ENCODE measurements at regions not wholly inside any gene's neighbourhood (a gene's known extent, or its start where the extent isn't known, plus 50 kb on each side); places are given as distances from the start of the nearest gene placed in this dataset.
A peak's percentile ranks its signal among the peaks of the same experiment; 100 is the strongest.

GRCh38 chr2:51149725-51150124, 117.8 kb upstream of the NRXN1 start:
- no peak for DNase-seq
- WGBS (ENCODE audit: insufficient coverage): no CpG with 5 or more reads among the region's 2 CpGs

GRCh38 chr2:51145761-51146160, 113.8 kb upstream of the NRXN1 start:
- no peaks in the 10 kb centered on the region for H3K9me3 ChIP-seq (replicated peaks; ENCODE audit: control insufficient read depth, low read depth, low read length)
- H3K36me3 ChIP-seq (ENCODE audit: control insufficient read depth, insufficient read depth, low read length): no peaks in the 10 kb centered on the region
- WGBS (ENCODE audit: insufficient coverage): no CpG with 5 or more reads among the region's 6 CpGs
- H3K4me1 ChIP-seq (ENCODE audit: control insufficient read depth, insufficient read depth, low read length): no peaks in the 10 kb centered on the region
- no peak for DNase-seq
- H3K27ac ChIP-seq (ENCODE audit: low read length): no peak overlapping the region
- no peak overlapping the region for H3K4me3 ChIP-seq (ENCODE audit: low read length)
- H3K27me3 ChIP-seq (ENCODE audit: control insufficient read depth, insufficient read depth, low read length): no peaks in the 10 kb centered on the region

More at GRCh38 chr2:51149725-51150124, 117.8 kb upstream of the NRXN1 start:
- H3K4me1 ChIP-seq (ENCODE audit: control insufficient read depth, insufficient read depth, low read length): peaks cover 3% of the 10 kb centered on the region
- no peak overlapping the region for H3K27ac ChIP-seq (ENCODE audit: low read length)
- no peaks in the 10 kb centered on the region for H3K27me3 ChIP-seq (ENCODE audit: control insufficient read depth, insufficient read depth, low read length)
- H3K4me3 ChIP-seq (ENCODE audit: low read length): no peak overlapping the region
- H3K36me3 ChIP-seq (ENCODE audit: control insufficient read depth, insufficient read depth, low read length): no peaks in the 10 kb centered on the region
- H3K9me3 ChIP-seq (replicated peaks; ENCODE audit: control insufficient read depth, low read depth, low read length): peaks cover 3% of the 10 kb centered on the region

- no peak for DNase-seq
- WGBS (ENCODE audit: insufficient coverage): no CpG with 5 or more reads among the region's 3 CpGs
- H3K27ac ChIP-seq (ENCODE audit: low read length): no peak overlapping the region
- H3K9me3 ChIP-seq (replicated peaks; ENCODE audit: control insufficient read depth, low read depth, low read length): no peaks in the 10 kb centered on the region
- H3K4me3 ChIP-seq (ENCODE audit: low read length): no peak overlapping the region
- H3K27me3 ChIP-seq (ENCODE audit: control insufficient read depth, insufficient read depth, low read length): no peaks in the 10 kb centered on the region
- H3K4me1 ChIP-seq (ENCODE audit: control insufficient read depth, insufficient read depth, low read length): no peaks in the 10 kb centered on the region
- H3K36me3 ChIP-seq (ENCODE audit: control insufficient read depth, insufficient read depth, low read length): no peaks in the 10 kb centered on the region
Measured at GRCh38 chr2:51120754-51121280, 88.9 kb upstream of the NRXN1 start.

- no peak for DNase-seq
- Histone ChIP-seq H3K27ac (ENCODE audit: low read length) (no peak overlapping the region), H3K4me3 (ENCODE audit: low read length) (no peak overlapping the region), H3K4me1 (ENCODE audit: control insufficient read depth, insufficient read depth, low read length) (no peaks in the 10 kb centered on the region), H3K36me3 (ENCODE audit: control insufficient read depth, insufficient read depth, low read length) (no peaks in the 10 kb centered on the region), H3K9me3 (replicated peaks; ENCODE audit: control insufficient read depth, low read depth, low read length) (no peaks in the 10 kb centered on the region), H3K27me3 (ENCODE audit: control insufficient read depth, insufficient read depth, low read length) (no peaks in the 10 kb centered on the region)
- WGBS (ENCODE audit: insufficient coverage): 100% methylated on average over 2 of the region's 3 CpGs
Measured at GRCh38 chr2:51111532-51111931, 79.6 kb upstream of the NRXN1 start.

- WGBS (ENCODE audit: insufficient coverage): no CpG with 5 or more reads among the region's 1 CpG
- H3K27ac ChIP-seq (ENCODE audit: low read length): no peak overlapping the region
- no peaks in the 10 kb centered on the region for H3K9me3 ChIP-seq (replicated peaks; ENCODE audit: control insufficient read depth, low read depth, low read length)
- no peaks in the 10 kb centered on the region for H3K4me1 ChIP-seq (ENCODE audit: control insufficient read depth, insufficient read depth, low read length)
- no peaks in the 10 kb centered on the region for H3K36me3 ChIP-seq (ENCODE audit: control insufficient read depth, insufficient read depth, low read length)
- DNase-seq: no peak
- no peaks in the 10 kb centered on the region for H3K27me3 ChIP-seq (ENCODE audit: control insufficient read depth, insufficient read depth, low read length)
- no peak overlapping the region for H3K4me3 ChIP-seq (ENCODE audit: low read length)
Measured at GRCh38 chr2:51108794-51109193, 76.9 kb upstream of the NRXN1 start.

DNA sequence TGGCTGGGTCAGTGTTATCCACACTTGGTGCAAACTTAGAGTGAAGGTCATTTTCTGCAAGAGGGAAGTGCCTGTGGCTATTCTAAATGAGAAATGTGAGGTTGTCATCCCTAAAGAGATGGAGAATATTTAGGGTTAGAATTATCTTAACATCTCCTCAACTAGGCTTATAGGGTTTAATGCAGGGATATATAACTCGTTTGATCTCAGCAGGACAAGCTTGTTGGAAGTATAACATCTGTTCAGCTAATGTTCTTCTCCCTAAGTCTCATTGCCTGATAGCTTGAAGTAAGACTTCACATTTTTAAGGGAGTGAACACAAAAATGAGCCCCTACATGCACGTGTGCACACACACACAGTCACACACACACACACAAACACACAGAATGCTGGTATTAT, 75.9 kb upstream of the NRXN1 start:
- no peak for DNase-seq
- no peaks in the 10 kb centered on the region for H3K36me3 ChIP-seq (ENCODE audit: control insufficient read depth, insufficient read depth, low read length)
- H3K4me1 ChIP-seq (ENCODE audit: control insufficient read depth, insufficient read depth, low read length): peaks cover 5% of the 10 kb centered on the region
- H3K4me3 ChIP-seq (ENCODE audit: low read length): no peak overlapping the region
- H3K27ac ChIP-seq (ENCODE audit: low read length): no peak overlapping the region
- H3K27me3 ChIP-seq (ENCODE audit: control insufficient read depth, insufficient read depth, low read length): no peaks in the 10 kb centered on the region
- WGBS (ENCODE audit: insufficient coverage): no CpG with 5 or more reads among the region's 2 CpGs
- H3K9me3 ChIP-seq (replicated peaks; ENCODE audit: control insufficient read depth, low read depth, low read length): no peaks in the 10 kb centered on the region

- H3K4me1 ChIP-seq (ENCODE audit: control insufficient read depth, insufficient read depth, low read length): peaks cover 5% of the 10 kb centered on the region
- no peaks in the 10 kb centered on the region for H3K9me3 ChIP-seq (replicated peaks; ENCODE audit: control insufficient read depth, low read depth, low read length)
- H3K36me3 ChIP-seq (ENCODE audit: control insufficient read depth, insufficient read depth, low read length): no peaks in the 10 kb centered on the region
- DNase-seq: peak; percentile 79
- no peaks in the 10 kb centered on the region for H3K27me3 ChIP-seq (ENCODE audit: control insufficient read depth, insufficient read depth, low read length)
- H3K4me3 ChIP-seq (ENCODE audit: low read length): no peak overlapping the region
- WGBS (ENCODE audit: insufficient coverage): no CpG with 5 or more reads among the region's 2 CpGs
- H3K27ac ChIP-seq (ENCODE audit: low read length): no peak overlapping the region
Measured at GRCh38 chr2:51105811-51106210, 73.9 kb upstream of the NRXN1 start.

- DNase-seq: peak; percentile 62
- no peaks in the 10 kb centered on the region for H3K27me3 ChIP-seq (ENCODE audit: control insufficient read depth, insufficient read depth, low read length)
- no peaks in the 10 kb centered on the region for H3K9me3 ChIP-seq (replicated peaks; ENCODE audit: control insufficient read depth, low read depth, low read length)
- H3K27ac ChIP-seq (ENCODE audit: low read length): no peak overlapping the region
- no peak overlapping the region for H3K4me3 ChIP-seq (ENCODE audit: low read length)
- peaks cover 5% of the 10 kb centered on the region for H3K4me1 ChIP-seq (ENCODE audit: control insufficient read depth, insufficient read depth, low read length)
- WGBS (ENCODE audit: insufficient coverage): 55% methylated on average over 6 of the region's 6 CpGs
- no peaks in the 10 kb centered on the region for H3K36me3 ChIP-seq (ENCODE audit: control insufficient read depth, insufficient read depth, low read length)
Measured at GRCh38 chr2:51103205-51103604, 71.3 kb upstream of the NRXN1 start.

GRCh38 chr2:51093016-51093415, 61.1 kb upstream of the NRXN1 start:
- DNase-seq: no peak
- no peak overlapping the region for H3K27ac ChIP-seq (ENCODE audit: low read length)
- H3K36me3 ChIP-seq (ENCODE audit: control insufficient read depth, insufficient read depth, low read length): no peaks in the 10 kb centered on the region
- H3K9me3 ChIP-seq (replicated peaks; ENCODE audit: control insufficient read depth, low read depth, low read length): no peaks in the 10 kb centered on the region
- H3K4me3 ChIP-seq (ENCODE audit: low read length): no peak overlapping the region
- no peaks in the 10 kb centered on the region for H3K4me1 ChIP-seq (ENCODE audit: control insufficient read depth, insufficient read depth, low read length)
- WGBS (ENCODE audit: insufficient coverage): 87% methylated on average over 2 of the region's 4 CpGs
- H3K27me3 ChIP-seq (ENCODE audit: control insufficient read depth, insufficient read depth, low read length): no peaks in the 10 kb centered on the region

DNA sequence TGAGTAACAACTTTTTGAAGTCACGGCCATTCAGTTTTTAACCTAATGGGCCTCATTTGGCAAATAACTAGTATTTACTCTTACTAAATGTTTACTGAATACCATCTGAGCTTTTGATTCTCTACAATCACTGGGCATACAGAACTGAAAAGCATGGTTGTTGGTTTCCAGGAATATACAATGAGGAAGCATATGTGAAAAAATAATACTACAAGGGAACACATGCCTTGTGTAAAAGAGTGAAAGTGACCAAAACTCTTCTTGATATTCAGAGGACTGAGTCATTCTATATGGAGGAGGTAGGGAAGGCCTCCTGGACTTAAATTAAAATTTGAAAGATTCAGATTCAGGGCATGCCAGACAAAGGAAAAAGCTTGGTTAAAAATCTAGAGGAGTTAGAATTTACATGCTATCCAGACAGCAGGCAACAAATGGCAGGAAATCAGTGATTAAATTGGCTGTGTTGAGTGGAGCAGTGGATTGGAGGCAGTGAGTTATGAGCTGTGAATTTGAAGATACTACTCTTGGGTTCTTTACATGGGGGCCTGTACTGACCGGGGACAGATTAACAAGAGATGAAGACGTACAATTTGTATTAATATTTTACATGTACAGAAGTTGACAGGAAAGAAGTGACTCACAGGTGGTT, 53.6 kb upstream of the NRXN1 start:
- DNase-seq: no peak
- no peaks in the 10 kb centered on the region for H3K36me3 ChIP-seq (ENCODE audit: control insufficient read depth, insufficient read depth, low read length)
- H3K27ac ChIP-seq (ENCODE audit: low read length): no peak overlapping the region
- H3K9me3 ChIP-seq (replicated peaks; ENCODE audit: control insufficient read depth, low read depth, low read length): no peaks in the 10 kb centered on the region
- no peaks in the 10 kb centered on the region for H3K27me3 ChIP-seq (ENCODE audit: control insufficient read depth, insufficient read depth, low read length)
- H3K4me3 ChIP-seq (ENCODE audit: low read length): no peak overlapping the region
- H3K4me1 ChIP-seq (ENCODE audit: control insufficient read depth, insufficient read depth, low read length): no peaks in the 10 kb centered on the region
- no CpG with 5 or more reads among the region's 3 CpGs for WGBS (ENCODE audit: insufficient coverage)

GRCh38 chr2:51084750-51085149, 52.8 kb upstream of the NRXN1 start:
- H3K27ac ChIP-seq (ENCODE audit: low read length): no peak overlapping the region
- DNase-seq: no peak
- no peak overlapping the region for H3K4me3 ChIP-seq (ENCODE audit: low read length)
- WGBS (ENCODE audit: insufficient coverage): 100% methylated on average over 1 of the region's 2 CpGs
- H3K9me3 ChIP-seq (replicated peaks; ENCODE audit: control insufficient read depth, low read depth, low read length): no peaks in the 10 kb centered on the region
- H3K4me1 ChIP-seq (ENCODE audit: control insufficient read depth, insufficient read depth, low read length): no peaks in the 10 kb centered on the region
- no peaks in the 10 kb centered on the region for H3K27me3 ChIP-seq (ENCODE audit: control insufficient read depth, insufficient read depth, low read length)
- no peaks in the 10 kb centered on the region for H3K36me3 ChIP-seq (ENCODE audit: control insufficient read depth, insufficient read depth, low read length)

Measured in muscle of leg (tissue), 3 donors.